Endothelial cell of umbilical vein (primary cell): ENCODE measurements at regions not wholly inside any gene's neighbourhood (a gene's known extent, or its start where the extent isn't known, plus 50 kb on each side); places are given as distances from the start of the nearest gene placed in this dataset.

ENCODE experiments used
- BruUV-seq: library from RNA; stranded (reverse); fragments of 400-500 nt; replicated peaks from 2 replicates; lab custom pipeline; 2021; lab: Mats Ljungman, UMichigan
- CTCF ChIA-PET: fragments of 300-600, 350-600 bp; sonication (Branson Sonifier 250); formaldehyde crosslinking; loops from one replicate; lab custom pipeline; 2021; ENCODE audit warnings: antibody characterized with exemption, inconsistent platforms; lab: Charles Lee
- POLR2A ChIA-PET: fragments of 300-600, 350-600 bp; sonication (Branson Sonifier 250); formaldehyde crosslinking; loops from one replicate; lab custom pipeline; 2021; ENCODE audit warnings: antibody characterized with exemption, inconsistent platforms; lab: Charles Lee
- DNase-seq: peaks from one replicate; pipeline ENCODE4 v3.0.0-alpha.2; 2011; ENCODE audit warnings: low read depth, low spot score
- FAIRE-seq: peaks from 2 replicates; lab custom pipeline; 2011; peaks lifted over from hg19 to GRCh38; lab: Jason Lieb, UNC
- H2AFZ ChIP-seq: 2 replicates; pipeline ENCODE4 v1.6.0; 2012; ENCODE audit warnings: low read depth, low read length, control low read depth, inconsistent platforms
- H3K27ac ChIP-seq: 2 replicates; pipeline ENCODE4 v1.5.1; 2011; ENCODE audit warnings: low read depth, mild to moderate bottlenecking, control low read depth, low read length, moderate library complexity; ENCODE audit not compliant: insufficient read depth
- H3K27me3 ChIP-seq, 2 experiments: 2 replicates each; pipeline versions ENCODE4 v1.6.0 to v1.6.1; 2011; ENCODE audit warnings: low read length in 2 of 2, mixed read lengths in 1 of 2; ENCODE audit not compliant: control insufficient read depth in 2 of 2, insufficient read depth in 2 of 2
- H3K36me3 ChIP-seq, 2 experiments: 2 replicates in 1 of 2; 3 replicates in 1 of 2; pipeline ENCODE4 v1.5.1; 2011; ENCODE audit warnings: low read length in 2 of 2, mild to moderate bottlenecking in 1 of 2, moderate library complexity in 1 of 2; ENCODE audit not compliant: control insufficient read depth in 2 of 2, insufficient read depth in 2 of 2; ENCODE audit errors: extremely low read depth in 1 of 2
- H3K4me1 ChIP-seq: 3 replicates; pipeline ENCODE4 v1.5.1; 2011; ENCODE audit warnings: mild to moderate bottlenecking, low read length; ENCODE audit not compliant: control insufficient read depth, insufficient read depth; ENCODE audit errors: extremely low read depth
- H3K4me2 ChIP-seq: 2 replicates; pipeline ENCODE4 v1.6.1; 2011; ENCODE audit warnings: low read length, control low read depth, mixed read lengths; ENCODE audit not compliant: insufficient read depth
- H3K4me3 ChIP-seq, 3 experiments: fragments of 200-600 bp in 1 of 3; sonication (generic), shearing (Covaris generic) in 1 of 3; replicated peaks in 1 of 3; 2 replicates each; pipeline ENCODE4 v1.5.1; 2011 to 2016; ENCODE audit warnings: control low read depth in 3 of 3, low read length in 3 of 3, mild to moderate bottlenecking in 2 of 3, inconsistent platforms in 1 of 3, low read depth in 1 of 3, moderate library complexity in 1 of 3; ENCODE audit not compliant: insufficient read depth in 1 of 3
- H3K79me2 ChIP-seq: 2 replicates; pipeline ENCODE4 v1.6.0; 2012; ENCODE audit warnings: low read length, inconsistent platforms; ENCODE audit not compliant: control insufficient read depth, insufficient read depth
- H3K9ac ChIP-seq: replicated peaks from 2 replicates; pipeline ENCODE3; 2011; ENCODE audit warnings: low read length, control low read depth; ENCODE audit not compliant: insufficient read depth; ENCODE audit errors: extremely low read depth
- H3K9me1 ChIP-seq: replicated peaks from 3 replicates; pipeline ENCODE4 v1.6.0; 2011; ENCODE audit warnings: mild to moderate bottlenecking, low read length; ENCODE audit not compliant: control insufficient read depth, insufficient read depth; ENCODE audit errors: extremely low read depth
- H3K9me3 ChIP-seq: replicated peaks from 2 replicates; pipeline ENCODE4 v1.5.1; 2012; ENCODE audit warnings: low read length, inconsistent platforms; ENCODE audit not compliant: control insufficient read depth, insufficient read depth
- H4K20me1 ChIP-seq: replicated peaks from 2 replicates; pipeline ENCODE3; 2011; ENCODE audit warnings: mild to moderate bottlenecking, low read length; ENCODE audit not compliant: control insufficient read depth, insufficient read depth; ENCODE audit errors: extremely low read depth
- CTCF ChIP-seq, 2 donors: IDR thresholded peaks; 1 replicate in 1 of 2; 2 replicates in 1 of 2; pipeline ENCODE4 v1.5.1; 2011; ENCODE audit warnings: low read length in 2 of 2, mild to moderate bottlenecking in 2 of 2, moderate library complexity in 2 of 2, control low read depth in 1 of 2, inconsistent platforms in 1 of 2, low read depth in 1 of 2; ENCODE audit not compliant: insufficient read depth in 1 of 2; ENCODE audit errors: extremely low read depth in 1 of 2
- EZH2 ChIP-seq: IDR thresholded peaks from 2 replicates; pipeline ENCODE4 v1.6.1; 2012; ENCODE audit warnings: borderline replicate concordance, low read depth, mild to moderate bottlenecking, moderate library complexity, low read length, inconsistent platforms; ENCODE audit not compliant: severe bottlenecking
- FOS ChIP-seq: IDR thresholded peaks from 2 replicates; pipeline ENCODE4 v1.6.1; 2011; ENCODE audit warnings: mild to moderate bottlenecking, low read length, moderate library complexity, borderline replicate concordance; ENCODE audit not compliant: insufficient read depth
- GATA2 ChIP-seq: IDR thresholded peaks from 2 replicates; pipeline ENCODE4 v1.7.0; 2011; ENCODE audit warnings: low read depth, mild to moderate bottlenecking, moderate library complexity, mixed read lengths, low read length; ENCODE audit not compliant: insufficient read length, insufficient read depth
- JUN ChIP-seq: IDR thresholded peaks from 2 replicates; pipeline ENCODE4 v1.6.1; 2011; ENCODE audit warnings: borderline replicate concordance, low read depth; ENCODE audit not compliant: insufficient read length, insufficient read depth
- MAX ChIP-seq: IDR thresholded peaks from 2 replicates; pipeline ENCODE4 v1.6.1; 2011; ENCODE audit not compliant: insufficient read depth, insufficient read length
- MYC ChIP-seq: IDR thresholded peaks from one replicate; pipeline ENCODE4 v1.6.1; 2011; ENCODE audit warnings: mild to moderate bottlenecking, low read depth, low read length
- POLR2A ChIP-seq: IDR thresholded peaks from 2 replicates; pipeline ENCODE4 v1.6.1; 2012; ENCODE audit warnings: low read depth, mild to moderate bottlenecking, control low read depth, low read length
- POLR2AphosphoS5 ChIP-seq: IDR thresholded peaks from 2 replicates; pipeline ENCODE4 v1.6.1; 2012; ENCODE audit warnings: low read depth, mild to moderate bottlenecking, control low read depth, low read length, moderate library complexity; ENCODE audit not compliant: insufficient read depth
- dilution Hi-C: fragments of 300-500 bp; cut with MboI; formaldehyde crosslinking; loops from one replicate; pipeline ENCODE4 v1.15.0; 2019; ENCODE audit warnings: low sequenced_read_pairs; ENCODE audit not compliant: extremely low pct_ligation_motif_present
- intact Hi-C: fragments of 100-400 bp; cut with micrococcal nuclease; formaldehyde crosslinking; loops from one replicate; pipeline ENCODE4 v1.10.0; 2022

GRCh38 chr13:99809926-99810325 lies 161.6 kb downstream of the ZIC5 start:
- no TSS peak for BruUV-seq
- no peaks in the 10 kb centered on the region for H4K20me1 ChIP-seq
- H3K79me2 ChIP-seq = no peaks in the 10 kb centered on the region
- H3K36me3 ChIP-seq = no peaks in the 10 kb centered on the region
- no peak overlapping the region for H3K27ac ChIP-seq
- H3K4me1 ChIP-seq = no peaks in the 10 kb centered on the region
- no peak overlapping the region for H2AFZ ChIP-seq
- no peak for FAIRE-seq
- ChIA-PET CTCF (interaction anchor here (0.8 kb wide), 1 partner anchor 9 kb away, joined by 3 read pairs; no protein-coding TSS in a partner anchor), POLR2A (no interaction called here)
- H3K9ac ChIP-seq = no peak overlapping the region
- no peaks in the 10 kb centered on the region for H3K9me1 ChIP-seq
- dilution Hi-C loops = no loop called here
- TF ChIP-seq POLR2A (no peak), CTCF (IDR thresholded peaks at IDR 0.05; ENCODE audit: extremely low read depth in 1 of 2, insufficient read depth in 1 of 2, low read depth in 1 of 2, low read length in 2 of 2) (no peak), FOS (no peak), POLR2AphosphoS5 (no peak), MYC (no peak), GATA2 (no peak), JUN (no peak), EZH2 (no peak), MAX (no peak)
- H3K4me2 ChIP-seq = no peak overlapping the region
- H3K27me3 ChIP-seq = no peaks in the 10 kb centered on the region
- H3K9me3 ChIP-seq = no peaks in the 10 kb centered on the region
- intact Hi-C loops = no loop called here
- no peak for DNase-seq
- H3K4me3 ChIP-seq = no peak overlapping the region
